ENCODE measurements at regions not wholly inside any gene's neighbourhood (a gene's known extent, or its start where the extent isn't known, plus 50 kb on each side); places are given as distances from the start of the nearest gene placed in this dataset.

GRCh38 chr4:163991298-163991865 is 496.9 kb downstream of the TMA16 start:
- TF ChIP-seq ZFX (IDR thresholded peaks at IDR 0.05; ENCODE audit: borderline replicate concordance) (no peak), CTCF (IDR thresholded peaks at IDR 0.05) (no peak)
- no peak overlapping the region for H3K27ac ChIP-seq

- no peak for TF ChIP-seq ZFX (IDR thresholded peaks at IDR 0.05; ENCODE audit: borderline replicate concordance)
- no peak for TF ChIP-seq CTCF (IDR thresholded peaks at IDR 0.05)
- H3K27ac ChIP-seq: no peak overlapping the region
Observed at GRCh38 chr4:164009435-164009834, 514.9 kb downstream of the TMA16 start.

GRCh38 chr4:164011791-164012190 is 517.3 kb downstream of the TMA16 start:
- TF ChIP-seq ZFX (IDR thresholded peaks at IDR 0.05; ENCODE audit: borderline replicate concordance) (no peak), CTCF (IDR thresholded peaks at IDR 0.05) (no peak)
- no peak overlapping the region for H3K27ac ChIP-seq

- no peak overlapping the region for H3K27ac ChIP-seq
- TF ChIP-seq ZFX (IDR thresholded peaks at IDR 0.05; ENCODE audit: borderline replicate concordance): no peak
- TF ChIP-seq CTCF (IDR thresholded peaks at IDR 0.05): peak; percentile 70
Observed at GRCh38 chr4:164012396-164013027, 518.0 kb downstream of the TMA16 start.

- no peak overlapping the region for H3K27ac ChIP-seq
- no peak for TF ChIP-seq CTCF (IDR thresholded peaks at IDR 0.05)
- TF ChIP-seq ZFX (IDR thresholded peaks at IDR 0.05; ENCODE audit: borderline replicate concordance): no peak
Observed at GRCh38 chr4:164021947-164022346, 527.5 kb downstream of the TMA16 start.

GRCh38 chr4:164023214-164023613 is 528.7 kb downstream of the TMA16 start:
- no peak for TF ChIP-seq ZFX (IDR thresholded peaks at IDR 0.05; ENCODE audit: borderline replicate concordance)
- peak; percentile 38 for TF ChIP-seq CTCF (IDR thresholded peaks at IDR 0.05)
- H3K27ac ChIP-seq: no peak overlapping the region

GRCh38 chr4:164027805-164028204 is 533.3 kb downstream of the TMA16 start:
- TF ChIP-seq ZFX (IDR thresholded peaks at IDR 0.05; ENCODE audit: borderline replicate concordance) (no peak), CTCF (IDR thresholded peaks at IDR 0.05) (no peak)
- no peak overlapping the region for H3K27ac ChIP-seq

Measured in 22Rv1 (cell line).